GM12873 (cell line): ENCODE measurements at regions not wholly inside any gene's neighbourhood (a gene's known extent, or its start where the extent isn't known, plus 50 kb on each side); places are given as distances from the start of the nearest gene placed in this dataset.

Experiments
- CTCF ChIP-seq: IDR thresholded peaks from 2 replicates; pipeline ENCODE4 v1.5.1; 2012; ENCODE audit warnings: low read depth, mild to moderate bottlenecking, moderate library complexity, low read length, control low read depth; ENCODE audit not compliant: insufficient read depth; ENCODE audit errors: missing control alignments

DNA sequence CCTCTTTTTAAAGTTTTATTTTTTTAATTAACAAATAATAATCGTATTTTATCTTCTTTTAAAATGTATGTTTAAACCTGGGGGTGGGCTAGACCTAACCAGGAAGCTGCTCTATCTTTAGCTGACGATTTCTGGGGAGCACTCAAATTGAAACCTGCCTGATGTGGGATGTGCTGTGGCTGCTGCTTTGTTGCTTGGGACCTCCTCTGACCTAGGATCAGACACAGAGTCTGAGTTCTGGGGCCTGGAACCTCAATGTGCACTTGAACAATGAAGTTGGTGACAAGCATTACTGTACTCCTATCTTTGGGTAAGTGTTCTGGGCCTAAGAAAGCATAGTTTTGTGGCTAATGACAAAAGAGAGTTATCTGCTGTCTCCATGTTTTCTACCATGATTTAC is 386.7 kb downstream of the DAD1 start:
- TF ChIP-seq CTCF = no peak

DNA sequence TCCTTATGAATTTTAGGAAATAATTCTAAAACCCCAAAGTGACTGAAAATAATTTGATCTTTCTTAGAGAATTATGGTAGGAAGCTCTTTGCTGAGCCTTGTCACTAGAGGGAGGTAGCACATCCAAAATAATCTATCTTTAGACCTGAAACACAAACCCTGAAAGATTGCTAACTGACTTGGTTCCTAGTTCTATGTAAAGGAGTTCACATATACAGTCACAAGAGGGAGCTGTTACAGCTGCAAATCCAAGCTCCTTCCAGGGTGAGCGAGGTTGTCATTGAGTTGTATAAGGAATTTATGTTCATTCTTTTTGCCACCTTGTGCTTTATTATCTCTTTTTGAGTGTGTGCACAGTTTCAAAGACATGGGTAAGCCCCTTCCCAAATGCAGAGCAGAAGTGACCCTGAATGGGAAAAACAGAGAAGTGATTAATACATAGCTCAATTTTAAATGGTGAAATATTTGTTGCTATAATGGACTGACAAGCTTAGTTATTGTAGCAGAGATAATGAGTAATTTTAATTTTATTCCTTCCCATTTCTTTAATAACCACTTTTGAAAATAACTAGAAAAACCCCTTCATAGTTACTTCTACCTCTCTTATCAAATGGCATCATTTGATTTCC is 387.9 kb downstream of the DAD1 start:
- TF ChIP-seq CTCF = peak; percentile 75

- no peak for TF ChIP-seq CTCF
Observed at GRCh38 chr14:22194664-22195063, 394.4 kb downstream of the DAD1 start.

GRCh38 chr14:22190411-22191191 is 398.4 kb downstream of the DAD1 start:
- no peak for TF ChIP-seq CTCF

GRCh38 chr14:22189881-22190280 is 399.1 kb downstream of the DAD1 start:
- no peak for TF ChIP-seq CTCF

GRCh38 chr14:22188318-22188717 is 400.7 kb downstream of the DAD1 start:
- TF ChIP-seq CTCF = no peak

- TF ChIP-seq CTCF = no peak
Observed at GRCh38 chr14:22185789-22186188, 403.2 kb downstream of the DAD1 start.
